SK-N-SH (cell line): ENCODE measurements at regions not wholly inside any gene's neighbourhood (a gene's known extent, or its start where the extent isn't known, plus 50 kb on each side); places are given as distances from the start of the nearest gene placed in this dataset.

Source experiments
- CTCF ChIP-seq: fragments of 200-600 bp; sonication (generic); IDR thresholded peaks from 2 replicates; pipeline ENCODE4 v1.6.1; 2017; ENCODE audit warnings: antibody characterized with exemption, mild to moderate bottlenecking, moderate library complexity
- MAX ChIP-seq: IDR thresholded peaks from 2 replicates; pipeline ENCODE4 v1.4.0; 2012; ENCODE audit warnings: low read depth
- POLR2AphosphoS5 ChIP-seq: IDR thresholded peaks from 2 replicates; pipeline ENCODE4 v1.6.1; 2012; ENCODE audit warnings: low read depth, low read length
- SMC3 ChIP-seq: IDR thresholded peaks from 2 replicates; pipeline ENCODE4 v1.6.1; 2012; ENCODE audit warnings: low read depth, low read length, improper control_type of control experiment
- TAF1 ChIP-seq: IDR thresholded peaks from 2 replicates; pipeline ENCODE4 v1.6.1; 2012; ENCODE audit warnings: low read depth, mild to moderate bottlenecking, low read length, moderate library complexity, borderline replicate concordance
- TCF12 ChIP-seq: IDR thresholded peaks from 2 replicates; pipeline ENCODE4 v1.4.0; 2012
- TEAD4 ChIP-seq: IDR thresholded peaks from 2 replicates; pipeline ENCODE4 v1.4.0; 2012; ENCODE audit warnings: mild to moderate bottlenecking, borderline replicate concordance; ENCODE audit not compliant: insufficient read depth
- YY1 ChIP-seq: IDR thresholded peaks from 2 replicates; pipeline ENCODE4 v1.4.0; 2012; ENCODE audit warnings: low read depth, mild to moderate bottlenecking
- ZBTB33 ChIP-seq: IDR thresholded peaks from 2 replicates; pipeline ENCODE4 v1.4.0; 2012; ENCODE audit warnings: low read depth, borderline replicate concordance

GRCh38 chr12:87280893-87281292 lies 748.3 kb downstream of the C12orf50 start:
- no peak for TF ChIP-seq TEAD4
- TF ChIP-seq CTCF, result no peak
- no peak for TF ChIP-seq TCF12
- TF ChIP-seq YY1, result no peak
- no peak for TF ChIP-seq TAF1
- TF ChIP-seq SMC3, result no peak
- no peak for TF ChIP-seq POLR2AphosphoS5
- TF ChIP-seq ZBTB33, result no peak
- no peak for TF ChIP-seq MAX
